ENCODE measurements at regions not wholly inside any gene's neighbourhood (a gene's known extent, or its start where the extent isn't known, plus 50 kb on each side); places are given as distances from the start of the nearest gene placed in this dataset.

GRCh38 chr20:6954219-6954618 is 186.7 kb downstream of the BMP2 start:
- no peak for DNase-seq

GRCh38 chr20:6956056-6956455 is 188.6 kb downstream of the BMP2 start:
- DNase-seq = no peak

- no peak for DNase-seq
These were observed 189.1 kb downstream of the BMP2 start for GRCh38 chr20:6956574-6956973.

- DNase-seq = no peak
These were observed 192.4 kb downstream of the BMP2 start for GRCh38 chr20:6959900-6960312.

- DNase-seq = no peak
These were observed 199.2 kb downstream of the BMP2 start for GRCh38 chr20:6966721-6967120.

GRCh38 chr20:6974838-6975237 is 207.4 kb downstream of the BMP2 start:
- DNase-seq = no peak

GRCh38 chr20:6975311-6975710 is 207.8 kb downstream of the BMP2 start:
- DNase-seq = peak in 1 of 56 donors; percentile 2

GRCh38 chr20:6976106-6976900 is 208.8 kb downstream of the BMP2 start:
- DNase-seq = no peak

- no peak for DNase-seq
These were observed 212.1 kb downstream of the BMP2 start for GRCh38 chr20:6979621-6980020.

- DNase-seq = no peak
These were observed 225.5 kb downstream of the BMP2 start for GRCh38 chr20:6993011-6993410.

GRCh38 chr20:6993511-6993910 is 226.0 kb downstream of the BMP2 start:
- DNase-seq = no peak

- no peak for DNase-seq
These were observed 227.0 kb downstream of the BMP2 start for GRCh38 chr20:6994452-6994851.

GRCh38 chr20:6998909-6999308 is 231.4 kb downstream of the BMP2 start:
- DNase-seq = no peak

GRCh38 chr20:6999381-6999780 is 231.9 kb downstream of the BMP2 start:
- no peak for DNase-seq

GRCh38 chr20:7003598-7003997 is 236.1 kb downstream of the BMP2 start:
- no peak for DNase-seq

- DNase-seq = no peak
These were observed 237.3 kb downstream of the BMP2 start for GRCh38 chr20:7004801-7005200.

- DNase-seq = no peak
These were observed 243.0 kb downstream of the BMP2 start for GRCh38 chr20:7010527-7010926.

- no peak for DNase-seq
These were observed 247.8 kb downstream of the BMP2 start for GRCh38 chr20:7015257-7015656.

- DNase-seq = no peak
These were observed 255.1 kb downstream of the BMP2 start for GRCh38 chr20:7022597-7022996.

- no peak for DNase-seq
These were observed 258.1 kb downstream of the BMP2 start for GRCh38 chr20:7025635-7026034.

GRCh38 chr20:7029019-7029418 is 261.5 kb downstream of the BMP2 start:
- peak in 7 of 56 donors; percentile 1 to 19 (median 4) for DNase-seq

GRCh38 chr20:7031222-7031621 is 263.7 kb downstream of the BMP2 start:
- no peak for DNase-seq

- no peak for DNase-seq
These were observed 270.5 kb downstream of the BMP2 start for GRCh38 chr20:7038029-7038428.

- DNase-seq = no peak
These were observed 290.1 kb downstream of the BMP2 start for GRCh38 chr20:7057611-7058010.

All from nucleus accumbens (tissue), 56 donors.